DMS153 treated with DMSO at 0.1 percent for 48 hours (cell line): ENCODE measurements at regions not wholly inside any gene's neighbourhood (a gene's known extent, or its start where the extent isn't known, plus 50 kb on each side); places are given as distances from the start of the nearest gene placed in this dataset.
A peak's percentile ranks its signal among the peaks of the same experiment; 100 is the strongest.
"Not testable (repeated sequence)": the region's sequence is repeated elsewhere in the genome, so short reads cannot be mapped to it uniquely, and the experiment has no call there.

Source experiments
- DNase-seq: peaks from one replicate; lab custom pipeline; 2025; ENCODE audit not compliant: unreplicated experiment; lab: John Stamatoyannopoulos, UW

GRCh38 chr19:34871911-34872310 lies 54.8 kb upstream of the ZNF30 start:
- DNase-seq: not testable (repeated sequence)

- DNase-seq: no peak
These were observed 59.1 kb upstream of the ZNF30 start for GRCh38 chr19:34867631-34868030.

- not testable (repeated sequence) for DNase-seq
These were observed 61.5 kb upstream of the ZNF30 start for GRCh38 chr19:34865225-34865624.

- DNase-seq: not testable (repeated sequence)
These were observed 66.6 kb upstream of the ZNF30 start for GRCh38 chr19:34859823-34860736.

- not testable (repeated sequence) for DNase-seq
These were observed 67.4 kb upstream of the ZNF30 start for GRCh38 chr19:34859325-34859724.

- no peak for DNase-seq
These were observed 70.7 kb upstream of the ZNF30 start for GRCh38 chr19:34856052-34856451.

- DNase-seq: no peak
These were observed 73.3 kb upstream of the ZNF30 start for GRCh38 chr19:34853369-34853768.

GRCh38 chr19:34852669-34853068 lies 74.0 kb upstream of the ZNF30 start:
- DNase-seq: no peak

GRCh38 chr19:34851277-34851804 lies 75.4 kb upstream of the ZNF30 start:
- no peak for DNase-seq

- DNase-seq: no peak
These were observed 74.4 kb upstream of the ZNF599 start for GRCh38 chr19:34847393-34847792.

GRCh38 chr19:34844277-34844676 lies 71.3 kb upstream of the ZNF599 start:
- no peak for DNase-seq

- no peak for DNase-seq
These were observed 68.8 kb upstream of the ZNF599 start for GRCh38 chr19:34841780-34842179.

GRCh38 chr19:34838753-34839431 lies 65.9 kb upstream of the ZNF599 start:
- DNase-seq: peak; percentile 3

- peak; percentile 18 for DNase-seq
These were observed 65.2 kb upstream of the ZNF599 start for GRCh38 chr19:34838248-34838647.

- DNase-seq: no peak
These were observed 64.2 kb upstream of the ZNF599 start for GRCh38 chr19:34837262-34837661.

- DNase-seq: no peak
These were observed 62.8 kb upstream of the ZNF599 start for GRCh38 chr19:34835631-34836351.

GRCh38 chr19:34834472-34835061 lies 61.6 kb upstream of the ZNF599 start:
- DNase-seq: no peak

GRCh38 chr19:34832581-34833112 lies 59.6 kb upstream of the ZNF599 start:
- no peak for DNase-seq

- no peak for DNase-seq
These were observed 58.7 kb upstream of the ZNF599 start for GRCh38 chr19:34831714-34832113.

- DNase-seq: no peak
These were observed 55.1 kb upstream of the ZNF599 start for GRCh38 chr19:34828156-34828555.

GRCh38 chr19:34825212-34825611 lies 52.2 kb upstream of the ZNF599 start:
- no peak for DNase-seq
